Progenitor cell of endocrine pancreas (in vitro differentiated cells): ENCODE measurements at regions not wholly inside any gene's neighbourhood (a gene's known extent, or its start where the extent isn't known, plus 50 kb on each side); places are given as distances from the start of the nearest gene placed in this dataset.
"Not testable (repeated sequence)": the region's sequence is repeated elsewhere in the genome, so short reads cannot be mapped to it uniquely, and the experiment has no call there.

Experiments
- DNase-seq: peaks from one replicate; pipeline ENCODE4 v3.0.0; 2021; ENCODE audit warnings: low spot score; ENCODE audit not compliant: unreplicated experiment
- H3K27ac Mint-ChIP-seq: 2 replicates; pipeline ENCODE4 v1.8.0; 2021; ENCODE audit warnings: mild to moderate bottlenecking, moderate library complexity, mixed read lengths
- H3K27me3 Mint-ChIP-seq: 2 replicates; pipeline ENCODE4 v1.8.0; 2021; ENCODE audit warnings: mixed read lengths
- H3K36me3 Mint-ChIP-seq: 2 replicates; pipeline ENCODE4 v1.8.0; 2022; ENCODE audit warnings: mixed read lengths; ENCODE audit not compliant: insufficient read depth
- H3K4me1 Mint-ChIP-seq: 2 replicates; pipeline ENCODE4 v1.8.0; 2021; ENCODE audit warnings: low read depth, mixed read lengths
- H3K4me3 Mint-ChIP-seq: 2 replicates; pipeline ENCODE4 v1.8.0; 2021; ENCODE audit warnings: low read depth, mild to moderate bottlenecking, moderate library complexity, mixed read lengths
- H3K9me3 Mint-ChIP-seq: 2 replicates; pipeline ENCODE4 v1.8.0; 2021; ENCODE audit warnings: low read depth, mixed read lengths
- CTCF ChIP-seq: fragments of 200-600 bp; sonication (generic); IDR thresholded peaks from one replicate; pipeline ENCODE4 v1.5.0; 2021; ENCODE audit warnings: antibody characterized with exemption, mild to moderate bottlenecking; ENCODE audit not compliant: unreplicated experiment

- Mint-ChIP-seq H3K4me1 (no peaks in the 10 kb centered on the region), H3K36me3 (no peaks in the 10 kb centered on the region), H3K9me3 (no peaks in the 10 kb centered on the region), H3K4me3 (no peak overlapping the region), H3K27me3 (no peaks in the 10 kb centered on the region), H3K27ac (no peak overlapping the region)
- no peak for TF ChIP-seq CTCF
- DNase-seq: no peak
Measured at GRCh38 chr21:17128132-17128531, 384.7 kb upstream of the CXADR start.

GRCh38 chr21:17139159-17139558 lies 373.7 kb upstream of the CXADR start:
- not testable (repeated sequence) for H3K4me3 Mint-ChIP-seq, H3K4me1 Mint-ChIP-seq, DNase-seq, H3K27me3 Mint-ChIP-seq, H3K27ac Mint-ChIP-seq, H3K36me3 Mint-ChIP-seq, H3K9me3 Mint-ChIP-seq

- Mint-ChIP-seq H3K36me3 (no peaks in the 10 kb centered on the region), H3K27ac (no peak overlapping the region), H3K27me3 (no peaks in the 10 kb centered on the region), H3K4me1 (no peaks in the 10 kb centered on the region), H3K9me3 (no peaks in the 10 kb centered on the region), H3K4me3 (no peak overlapping the region)
- TF ChIP-seq CTCF: no peak
- DNase-seq: no peak
Measured at GRCh38 chr21:17139696-17140095, 373.1 kb upstream of the CXADR start.

- Mint-ChIP-seq H3K27ac (no peak overlapping the region), H3K27me3 (no peaks in the 10 kb centered on the region), H3K4me3 (no peak overlapping the region), H3K36me3 (no peaks in the 10 kb centered on the region), H3K4me1 (peaks cover 1% of the 10 kb centered on the region), H3K9me3 (no peaks in the 10 kb centered on the region)
- no peak for DNase-seq
- TF ChIP-seq CTCF: no peak
Measured at GRCh38 chr21:17146426-17146825, 366.4 kb upstream of the CXADR start.

- Mint-ChIP-seq H3K27me3 (no peaks in the 10 kb centered on the region), H3K4me3 (no peak overlapping the region), H3K36me3 (no peaks in the 10 kb centered on the region), H3K4me1 (peaks cover 4% of the 10 kb centered on the region), H3K27ac (peak overlapping the region; percentile 23), H3K9me3 (peaks cover 3% of the 10 kb centered on the region)
- DNase-seq: no peak
- no peak for TF ChIP-seq CTCF
Measured at GRCh38 chr21:17159697-17160096, 353.1 kb upstream of the CXADR start.

DNA sequence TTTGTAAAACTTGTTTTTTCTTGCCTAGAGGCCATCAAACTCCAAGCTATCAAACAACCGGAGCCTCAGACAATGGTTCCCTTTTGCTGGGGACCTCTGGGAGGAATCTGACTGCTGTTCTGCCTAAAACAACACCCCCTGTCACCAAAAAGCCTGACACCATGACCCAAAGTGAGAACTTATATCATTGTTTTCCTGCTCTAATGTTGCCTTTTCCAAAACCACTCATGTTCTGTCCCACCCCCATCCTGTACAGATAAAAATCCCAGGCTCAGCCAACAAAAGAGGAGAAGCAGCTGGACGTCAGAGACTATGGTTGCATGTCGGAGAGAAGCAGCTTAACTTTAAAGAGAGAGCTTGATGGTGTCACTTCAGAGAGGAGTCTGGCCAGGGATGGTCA lies 327.2 kb upstream of the CXADR start:
- Mint-ChIP-seq H3K27me3 (no peaks in the 10 kb centered on the region), H3K4me1 (no peaks in the 10 kb centered on the region), H3K4me3 (no peak overlapping the region), H3K9me3 (peaks cover 12% of the 10 kb centered on the region), H3K27ac (peak overlapping the region; percentile 30), H3K36me3 (no peaks in the 10 kb centered on the region)
- no peak for TF ChIP-seq CTCF
- DNase-seq: no peak
